ENCODE measurements at regions not wholly inside any gene's neighbourhood (a gene's known extent, or its start where the extent isn't known, plus 50 kb on each side); places are given as distances from the start of the nearest gene placed in this dataset.
"Not testable (repeated sequence)": the region's sequence is repeated elsewhere in the genome, so short reads cannot be mapped to it uniquely, and the experiment has no call there.

- TF ChIP-seq POLR2AphosphoS5 (IDR thresholded peaks at IDR 0.05; ENCODE audit: insufficient read depth, low read depth, low read length); EZH2 (IDR thresholded peaks at IDR 0.05; ENCODE audit: borderline replicate concordance, low read depth, low read length, severe bottlenecking); POLR2A (IDR thresholded peaks at IDR 0.05; ENCODE audit: low read depth, low read length): not testable (repeated sequence)
Observed at GRCh38 chr2:111552625-111553024, 331.4 kb downstream of the ANAPC1 start.
